Astrocyte of the spinal cord (primary cell): ENCODE measurements at regions not wholly inside any gene's neighbourhood (a gene's known extent, or its start where the extent isn't known, plus 50 kb on each side); places are given as distances from the start of the nearest gene placed in this dataset.

Experiments
- DNase-seq: peaks from one replicate; pipeline ENCODE4 v3.0.0; 2011; ENCODE audit warnings: low read depth, low spot score
- H3K4me3 ChIP-seq: 2 replicates; pipeline ENCODE4 v1.5.1; 2011; ENCODE audit warnings: low read depth, mild to moderate bottlenecking, low read length, moderate library complexity
- in situ Hi-C: cut with HindIII; loops from 2 replicates; pipeline ENCODE4 v1.10.0; 2017; ENCODE audit warnings: low sequenced_read_pairs
- TF ChIP-seq, protein P1 (sequence below): IDR thresholded peaks from 2 replicates; pipeline ENCODE4 v1.5.1; 2012; ENCODE audit warnings: low read depth, mild to moderate bottlenecking, low read length, inconsistent platforms

DNA sequence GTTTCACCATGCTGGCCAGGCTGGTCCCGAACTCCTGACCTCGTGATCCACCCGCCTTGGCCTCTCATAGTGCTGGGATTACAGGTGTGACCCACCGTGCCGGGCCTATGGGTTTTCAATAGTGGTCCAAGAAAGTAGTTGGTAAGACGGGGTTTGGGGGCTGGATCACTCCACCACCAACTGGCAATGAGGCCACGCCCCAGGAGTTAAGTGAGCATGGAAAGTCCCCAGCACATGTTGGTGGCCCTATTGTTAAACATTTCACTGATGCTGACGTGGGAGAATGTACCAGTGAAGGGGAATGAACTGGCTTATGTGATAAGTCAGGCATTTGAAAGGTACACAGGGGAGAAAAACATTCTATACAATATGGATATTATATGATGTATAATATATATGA is 80.4 kb downstream of the CHRD start:
- no peak overlapping the region for H3K4me3 ChIP-seq
- no peak for DNase-seq
- in situ Hi-C loops = no loop called here
- TF ChIP-seq, protein P1, sequence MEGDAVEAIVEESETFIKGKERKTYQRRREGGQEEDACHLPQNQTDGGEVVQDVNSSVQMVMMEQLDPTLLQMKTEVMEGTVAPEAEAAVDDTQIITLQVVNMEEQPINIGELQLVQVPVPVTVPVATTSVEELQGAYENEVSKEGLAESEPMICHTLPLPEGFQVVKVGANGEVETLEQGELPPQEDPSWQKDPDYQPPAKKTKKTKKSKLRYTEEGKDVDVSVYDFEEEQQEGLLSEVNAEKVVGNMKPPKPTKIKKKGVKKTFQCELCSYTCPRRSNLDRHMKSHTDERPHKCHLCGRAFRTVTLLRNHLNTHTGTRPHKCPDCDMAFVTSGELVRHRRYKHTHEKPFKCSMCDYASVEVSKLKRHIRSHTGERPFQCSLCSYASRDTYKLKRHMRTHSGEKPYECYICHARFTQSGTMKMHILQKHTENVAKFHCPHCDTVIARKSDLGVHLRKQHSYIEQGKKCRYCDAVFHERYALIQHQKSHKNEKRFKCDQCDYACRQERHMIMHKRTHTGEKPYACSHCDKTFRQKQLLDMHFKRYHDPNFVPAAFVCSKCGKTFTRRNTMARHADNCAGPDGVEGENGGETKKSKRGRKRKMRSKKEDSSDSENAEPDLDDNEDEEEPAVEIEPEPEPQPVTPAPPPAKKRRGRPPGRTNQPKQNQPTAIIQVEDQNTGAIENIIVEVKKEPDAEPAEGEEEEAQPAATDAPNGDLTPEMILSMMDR = no peak

DNA sequence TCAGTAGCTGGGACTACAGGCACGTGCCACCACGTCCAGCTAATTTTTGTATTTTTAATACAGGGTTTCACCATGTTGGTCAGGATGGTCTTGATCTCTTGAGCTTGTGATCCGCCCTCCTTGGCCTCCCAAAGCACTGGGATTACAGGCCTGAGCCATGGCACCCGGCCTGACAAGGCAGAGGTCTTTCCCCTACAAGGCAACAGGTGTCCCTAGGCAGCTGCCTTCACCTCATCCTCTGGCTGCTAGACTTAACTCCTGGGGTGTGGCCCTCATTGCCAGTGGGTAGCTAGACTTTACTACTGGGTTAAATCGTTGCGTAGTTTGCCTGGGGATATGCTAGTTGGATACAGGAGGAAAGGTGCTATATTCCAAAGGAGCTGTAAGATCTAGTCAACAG is 81.4 kb downstream of the CHRD start:
- TF ChIP-seq, protein P1 = no peak
- in situ Hi-C loops = no loop called here
- DNase-seq = no peak
- no peak overlapping the region for H3K4me3 ChIP-seq

DNA sequence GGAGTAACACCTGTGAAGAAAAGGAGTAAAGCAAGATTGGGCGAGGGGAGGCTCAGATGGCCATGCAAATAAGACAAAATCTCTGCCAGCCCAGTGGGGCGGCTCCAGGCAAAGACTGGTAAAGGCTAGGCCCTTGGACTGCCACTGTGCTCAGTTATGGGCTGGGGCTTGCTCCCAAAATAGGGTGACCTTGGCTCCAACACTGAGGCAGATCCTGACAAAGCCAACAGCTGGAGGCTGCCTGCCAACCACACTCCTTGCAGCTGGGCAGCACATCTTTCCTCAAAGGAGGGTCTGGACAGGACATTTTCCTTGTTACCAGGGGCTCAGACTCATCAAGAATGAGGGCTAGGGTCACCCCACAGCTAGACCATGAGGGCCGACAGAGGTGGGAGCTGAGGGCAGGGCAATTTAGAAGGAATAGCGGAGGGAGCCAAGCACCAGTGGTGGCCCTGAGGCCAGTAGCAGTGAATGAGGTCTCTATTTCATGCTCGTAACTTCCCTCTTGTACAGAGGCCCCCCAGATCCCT is 86.1 kb downstream of the CHRD start:
- TF ChIP-seq, protein P1 = no peak
- H3K4me3 ChIP-seq = no peak overlapping the region
- DNase-seq = no peak
- in situ Hi-C loops = no loop called here

DNA sequence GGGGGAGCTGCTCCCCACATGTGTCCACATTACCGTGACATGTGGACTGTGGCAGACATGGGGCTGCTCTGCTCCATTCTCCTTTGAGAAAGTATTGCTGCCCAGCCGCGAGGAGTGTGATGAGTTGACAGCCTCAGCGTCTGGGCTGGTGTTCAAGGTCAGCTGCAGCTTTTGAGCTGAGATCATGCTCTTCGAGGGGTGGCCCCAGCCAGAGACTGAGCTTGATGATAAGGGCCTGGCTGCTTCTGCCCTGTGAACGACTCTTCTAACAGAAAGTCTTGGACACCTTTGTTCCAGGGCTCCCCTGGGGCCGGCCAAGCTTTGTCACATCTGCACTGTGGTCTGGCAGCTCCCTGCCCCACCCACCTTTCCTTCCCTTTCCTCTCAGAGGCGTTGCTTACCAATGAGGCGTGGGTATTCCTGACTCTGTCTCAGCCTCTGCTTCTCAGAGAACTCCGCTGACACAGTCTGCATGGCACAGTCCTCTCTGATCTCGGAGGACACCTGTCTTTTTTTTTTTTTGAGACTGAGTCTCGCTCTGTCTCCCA is 86.6 kb downstream of the CHRD start:
- H3K4me3 ChIP-seq = no peak overlapping the region
- in situ Hi-C loops = no loop called here
- TF ChIP-seq, protein P1 = no peak
- DNase-seq = no peak

DNA sequence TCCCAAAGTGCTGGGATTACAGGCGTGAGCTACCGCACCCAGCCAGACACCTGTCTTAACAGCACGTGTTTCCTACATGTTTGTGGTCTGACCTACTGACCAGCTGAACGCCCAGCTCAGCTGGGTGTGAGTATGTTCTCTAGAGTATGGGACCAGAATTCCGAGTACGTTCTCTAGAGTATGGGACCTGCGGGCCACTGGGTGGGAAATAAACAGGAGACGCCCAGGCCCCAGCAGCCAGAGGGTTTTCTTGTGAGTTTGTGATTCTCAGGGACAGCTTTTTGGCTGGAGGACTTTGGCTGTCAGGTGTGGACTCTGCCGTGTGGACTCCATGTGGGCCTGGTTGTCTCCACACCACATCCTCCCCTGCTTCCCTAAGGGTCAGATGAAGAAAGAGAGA is 87.3 kb downstream of the CHRD start:
- in situ Hi-C loops = no loop called here
- H3K4me3 ChIP-seq = no peak overlapping the region
- TF ChIP-seq, protein P1 = no peak
- DNase-seq = no peak

DNA sequence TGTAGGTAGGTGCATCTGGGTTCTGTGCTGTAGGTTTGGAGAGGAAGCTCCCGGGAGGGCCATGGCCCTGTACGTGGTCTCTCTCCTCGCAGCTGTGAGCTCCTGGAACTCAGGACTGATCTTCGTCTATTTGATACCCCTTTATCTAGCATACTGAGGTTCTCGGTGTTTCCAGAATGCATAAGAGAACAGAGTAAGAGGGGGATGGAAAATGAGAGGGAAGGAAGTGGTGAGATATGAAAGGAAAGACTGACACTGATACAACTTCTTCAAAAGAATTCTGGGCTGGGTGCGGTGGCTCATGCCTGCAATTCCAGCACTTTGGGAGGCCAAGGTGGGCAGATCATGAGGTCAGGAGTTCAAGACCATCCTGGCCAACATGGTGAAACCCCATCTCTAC is 90.7 kb downstream of the CHRD start:
- no peak for DNase-seq
- TF ChIP-seq, protein P1 = no peak
- H3K4me3 ChIP-seq = no peak overlapping the region
- in situ Hi-C loops = no loop called here
